ENCODE measurements at regions not wholly inside any gene's neighbourhood (a gene's known extent, or its start where the extent isn't known, plus 50 kb on each side); places are given as distances from the start of the nearest gene placed in this dataset.
A peak's percentile ranks its signal among the peaks of the same experiment; 100 is the strongest.

GRCh38 chr5:107088907-107089306 is 581.8 kb downstream of the EFNA5 start:
- no peak overlapping the region for H3K27ac ChIP-seq (ENCODE audit: low read depth in 1 of 2, low read length in 1 of 2)
- H3K9me3 ChIP-seq (ENCODE audit: control insufficient read depth in 4 of 4, insufficient read depth in 3 of 4, low read length in 3 of 4), result peaks cover 0 to 3% (median 1%) of the 10 kb centered on the region in 4 donors
- WGBS, 2 donors, result 84 to 90% methylated on average over 1 of the region's 1 CpG
- H3K9ac ChIP-seq (ENCODE audit: insufficient read depth in 1 of 2, low read length in 2 of 2), result no peak overlapping the region
- DNase-seq (no peak), ATAC-seq (ENCODE audit: insufficient read depth, low FRiP score) (no peak)
- H3K36me3 ChIP-seq (ENCODE audit: control insufficient read depth in 4 of 4, insufficient read depth in 4 of 4, low read length in 4 of 4), result no peaks in the 10 kb centered on the region
- TF ChIP-seq CTCF (IDR thresholded peaks at IDR 0.05; ENCODE audit: control extremely low read depth, extremely low read depth), result no peak
- H3K27me3 ChIP-seq (ENCODE audit: control insufficient read depth in 3 of 3, insufficient read depth in 3 of 3, low read length in 2 of 3), result no peaks in the 10 kb centered on the region
- H3K4me1 ChIP-seq (ENCODE audit: control insufficient read depth in 5 of 5, insufficient read depth in 5 of 5, low read length in 5 of 5), result peaks cover 0 to 6% (median 0%) of the 10 kb centered on the region in 5 donors
- H3K4me3 ChIP-seq, result no peak overlapping the region

GRCh38 chr5:107085572-107085971 is 585.2 kb downstream of the EFNA5 start:
- H3K4me3 ChIP-seq, result no peak overlapping the region
- 83 to 93% methylated on average over 1 of the region's 1 CpG for WGBS, 2 donors
- DNase-seq (peak in 1 of 3 donors; percentile 2), ATAC-seq (ENCODE audit: insufficient read depth, low FRiP score) (no peak)
- H3K36me3 ChIP-seq (ENCODE audit: control insufficient read depth in 4 of 4, insufficient read depth in 4 of 4, low read length in 4 of 4), result no peaks in the 10 kb centered on the region
- TF ChIP-seq CTCF (IDR thresholded peaks at IDR 0.05; ENCODE audit: control extremely low read depth, extremely low read depth), result no peak
- H3K27ac ChIP-seq (ENCODE audit: low read depth in 1 of 2, low read length in 1 of 2), result no peak overlapping the region
- peaks cover 0 to 6% (median 0%) of the 10 kb centered on the region in 5 donors for H3K4me1 ChIP-seq (ENCODE audit: control insufficient read depth in 5 of 5, insufficient read depth in 5 of 5, low read length in 5 of 5)
- H3K27me3 ChIP-seq (ENCODE audit: control insufficient read depth in 3 of 3, insufficient read depth in 3 of 3, low read length in 2 of 3), result no peaks in the 10 kb centered on the region
- H3K9ac ChIP-seq (ENCODE audit: insufficient read depth in 1 of 2, low read length in 2 of 2), result no peak overlapping the region
- H3K9me3 ChIP-seq (ENCODE audit: control insufficient read depth in 4 of 4, insufficient read depth in 3 of 4, low read length in 3 of 4), result peaks cover 0 to 2% (median 0%) of the 10 kb centered on the region in 4 donors

- Histone ChIP-seq H3K27me3 (ENCODE audit: control insufficient read depth in 3 of 3, insufficient read depth in 3 of 3, low read length in 2 of 3) (no peaks in the 10 kb centered on the region), H3K27ac (ENCODE audit: low read depth in 1 of 2, low read length in 1 of 2) (no peak overlapping the region), H3K4me3 (no peak overlapping the region), H3K9me3 (ENCODE audit: control insufficient read depth in 4 of 4, insufficient read depth in 3 of 4, low read length in 3 of 4) (peaks cover 0 to 3% (median under 1%) of the 10 kb centered on the region in 4 donors), H3K9ac (ENCODE audit: insufficient read depth in 1 of 2, low read length in 2 of 2) (no peak overlapping the region), H3K4me1 (ENCODE audit: control insufficient read depth in 5 of 5, insufficient read depth in 5 of 5, low read length in 5 of 5) (no peaks in the 10 kb centered on the region), H3K36me3 (ENCODE audit: control insufficient read depth in 4 of 4, insufficient read depth in 4 of 4, low read length in 4 of 4) (no peaks in the 10 kb centered on the region)
- 88 to 95% methylated on average over 1 of the region's 1 CpG for WGBS, 2 donors
- no peak for TF ChIP-seq CTCF (IDR thresholded peaks at IDR 0.05; ENCODE audit: control extremely low read depth, extremely low read depth)
- ATAC-seq (ENCODE audit: insufficient read depth, low FRiP score), result no peak
- DNase-seq, result no peak
These were observed 595.7 kb downstream of the EFNA5 start for GRCh38 chr5:107074996-107075395.

- TF ChIP-seq CTCF (IDR thresholded peaks at IDR 0.05; ENCODE audit: control extremely low read depth, extremely low read depth), result no peak
- H3K36me3 ChIP-seq (ENCODE audit: control insufficient read depth in 4 of 4, insufficient read depth in 4 of 4, low read length in 4 of 4), result no peaks in the 10 kb centered on the region
- DNase-seq, result no peak
- no peak overlapping the region for H3K27ac ChIP-seq (ENCODE audit: low read depth in 1 of 2, low read length in 1 of 2)
- no peaks in the 10 kb centered on the region for H3K4me1 ChIP-seq (ENCODE audit: control insufficient read depth in 5 of 5, insufficient read depth in 5 of 5, low read length in 5 of 5)
- peaks cover 0 to 3% (median under 1%) of the 10 kb centered on the region in 4 donors for H3K9me3 ChIP-seq (ENCODE audit: control insufficient read depth in 4 of 4, insufficient read depth in 3 of 4, low read length in 3 of 4)
- H3K4me3 ChIP-seq, result no peak overlapping the region
- no peak for ATAC-seq (ENCODE audit: insufficient read depth, low FRiP score)
- no peaks in the 10 kb centered on the region for H3K27me3 ChIP-seq (ENCODE audit: control insufficient read depth in 3 of 3, insufficient read depth in 3 of 3, low read length in 2 of 3)
- H3K9ac ChIP-seq (ENCODE audit: insufficient read depth in 1 of 2, low read length in 2 of 2), result no peak overlapping the region
- WGBS, 2 donors, result 97 to 100% methylated on average over 1 of the region's 1 CpG
These were observed 597.8 kb downstream of the EFNA5 start for GRCh38 chr5:107072967-107073366.
